Fibroblast of pulmonary artery (primary cell): ENCODE measurements at regions not wholly inside any gene's neighbourhood (a gene's known extent, or its start where the extent isn't known, plus 50 kb on each side); places are given as distances from the start of the nearest gene placed in this dataset.
"Not testable (repeated sequence)": the region's sequence is repeated elsewhere in the genome, so short reads cannot be mapped to it uniquely, and the experiment has no call there.

Experiments used
- DNase-seq: peaks from one replicate; pipeline ENCODE4 v3.0.0-alpha.2; 2010; ENCODE audit warnings: low read depth
- H3K4me3 ChIP-seq: replicated peaks from 2 replicates; pipeline ENCODE4 v1.5.1; 2011; ENCODE audit warnings: low read depth, mild to moderate bottlenecking, control low read depth, low read length, moderate library complexity

DNA sequence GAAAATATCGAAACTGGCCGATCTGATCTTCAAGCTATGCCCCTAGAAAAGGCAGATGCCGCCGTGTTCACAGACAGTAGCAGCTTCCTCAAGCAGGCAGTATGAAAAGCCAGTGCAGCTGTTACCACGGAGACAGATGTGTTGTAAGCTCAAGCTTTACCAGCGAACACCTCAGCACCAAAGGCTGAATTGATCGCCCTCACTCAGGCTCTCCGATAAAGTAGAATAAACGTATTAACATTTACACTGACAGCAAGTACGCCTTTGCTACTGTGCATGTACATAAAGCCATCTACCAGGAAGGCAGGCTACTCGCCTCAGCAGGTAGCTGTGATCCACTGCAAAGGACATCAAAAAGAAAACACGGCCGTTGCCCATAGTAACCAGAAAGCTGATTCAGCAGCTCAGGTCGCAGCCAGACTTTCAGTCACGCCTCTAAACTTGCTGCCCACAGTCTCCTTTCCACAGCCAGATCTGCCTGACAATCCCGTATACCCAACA is 122.8 kb upstream of the DEFB108B start:
- not testable (repeated sequence) for H3K4me3 ChIP-seq
- peak; percentile 3 for DNase-seq

DNA sequence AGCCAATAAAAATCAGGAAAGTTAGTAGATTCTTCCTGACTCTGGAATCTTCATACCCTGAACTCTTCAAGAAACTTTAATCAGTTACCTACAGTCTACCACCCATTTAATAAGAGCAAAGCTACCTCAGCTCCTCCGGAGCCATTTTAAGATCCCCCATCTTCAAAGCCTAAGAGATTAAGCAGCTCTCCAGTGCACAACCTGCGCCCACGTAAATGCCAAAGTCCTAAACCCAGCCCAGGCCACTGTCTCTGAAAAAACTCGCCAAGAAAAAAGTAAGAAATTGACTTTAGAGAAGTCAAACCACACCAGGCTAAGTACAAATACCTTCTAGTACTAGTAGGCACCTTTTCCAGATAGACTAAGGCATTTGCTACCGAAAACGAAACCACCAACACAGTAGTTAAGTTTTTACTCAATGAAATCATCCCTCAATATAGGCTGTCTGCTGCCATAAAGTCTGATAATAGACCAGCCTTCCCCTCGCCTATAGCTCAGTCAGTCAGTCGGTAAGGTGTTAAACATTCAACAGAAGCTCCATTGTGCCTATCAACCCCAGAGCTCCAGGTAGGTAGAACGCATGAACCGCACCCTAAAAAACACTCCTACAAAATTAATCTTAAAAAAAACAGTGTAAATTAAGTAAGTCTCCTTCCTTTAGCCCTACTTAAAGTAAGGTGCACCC is 122.2 kb upstream of the DEFB108B start:
- DNase-seq, H3K4me3 ChIP-seq: not testable (repeated sequence)

DNA sequence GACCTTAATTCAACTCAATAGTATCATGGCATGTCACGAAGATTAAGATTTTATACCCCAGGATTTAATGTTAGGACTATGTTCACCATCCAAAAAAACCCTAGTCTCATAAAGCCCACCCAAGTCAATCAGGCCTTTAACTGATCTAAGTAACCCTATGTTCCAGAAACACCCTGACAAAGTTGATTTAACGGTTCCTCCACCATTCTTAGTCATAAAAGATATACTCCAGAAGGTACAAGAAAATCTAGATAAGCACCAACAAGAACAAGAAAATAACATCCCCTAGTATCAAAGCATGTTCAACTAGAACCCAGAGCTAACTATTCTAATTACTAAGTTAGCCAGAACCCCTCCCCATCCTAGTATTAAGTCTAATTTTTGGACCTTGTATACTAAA is 120.7 kb upstream of the DEFB108B start:
- not testable (repeated sequence) for DNase-seq, H3K4me3 ChIP-seq

DNA sequence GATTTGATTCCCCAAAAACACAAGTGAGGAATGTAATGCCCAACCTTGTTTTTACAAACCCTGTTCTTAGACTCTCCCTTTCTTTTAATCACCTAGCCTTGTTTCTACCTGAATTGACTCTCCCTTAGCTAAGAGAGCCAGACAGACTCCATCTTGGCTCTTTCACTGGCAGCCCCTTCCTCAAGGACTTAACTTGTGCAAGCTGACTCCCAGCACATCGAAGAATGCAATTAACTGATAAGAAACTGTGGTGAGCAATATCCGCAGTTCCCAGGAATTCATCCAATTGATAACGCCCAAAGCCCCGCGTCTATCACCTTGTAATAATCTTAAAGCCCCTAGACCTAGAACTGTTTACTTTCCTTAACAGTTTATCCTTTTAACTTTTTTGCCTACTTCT is 120.2 kb upstream of the DEFB108B start:
- not testable (repeated sequence) for H3K4me3 ChIP-seq, DNase-seq

DNA sequence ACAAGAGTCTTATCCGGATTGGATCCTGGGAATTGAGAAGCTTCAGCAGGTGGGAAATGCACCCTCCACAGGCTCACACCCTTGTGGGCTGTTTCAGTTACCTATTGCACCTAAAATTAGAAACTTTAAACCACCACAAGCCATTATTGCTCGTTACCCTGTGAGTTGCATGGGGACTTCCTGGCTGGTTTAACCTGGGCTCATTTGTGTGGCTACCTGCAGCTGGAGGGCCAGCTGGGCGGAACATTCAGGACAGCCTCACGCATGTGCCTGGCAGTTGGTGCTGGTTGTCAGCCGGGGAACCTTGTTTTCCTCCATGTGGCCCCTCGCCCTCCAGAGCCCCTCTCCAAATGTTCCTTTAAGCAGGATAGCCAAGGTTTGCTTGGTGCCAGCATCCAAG is 118.5 kb upstream of the DEFB108B start:
- not testable (repeated sequence) for DNase-seq, H3K4me3 ChIP-seq

DNA sequence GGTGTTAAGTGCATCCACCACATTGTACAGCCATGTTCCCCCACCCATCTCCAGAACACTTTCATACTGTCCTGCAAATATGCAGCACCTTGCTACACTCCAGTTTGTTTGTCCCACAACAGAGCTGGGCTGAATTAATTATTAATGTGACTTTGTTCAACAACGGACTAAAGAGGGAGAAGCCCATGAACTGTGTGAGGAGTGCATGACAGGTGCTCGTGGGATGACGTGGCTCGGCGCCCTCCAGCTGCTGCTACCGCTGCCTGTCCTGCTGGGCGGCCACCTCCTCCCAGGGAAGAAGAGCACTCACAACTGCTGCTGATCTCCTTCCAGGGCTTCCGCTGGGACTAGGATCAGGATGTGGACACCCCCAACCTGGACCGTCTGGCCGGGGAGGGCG is 111.2 kb upstream of the DEFB108B start:
- H3K4me3 ChIP-seq, DNase-seq: not testable (repeated sequence)

DNA sequence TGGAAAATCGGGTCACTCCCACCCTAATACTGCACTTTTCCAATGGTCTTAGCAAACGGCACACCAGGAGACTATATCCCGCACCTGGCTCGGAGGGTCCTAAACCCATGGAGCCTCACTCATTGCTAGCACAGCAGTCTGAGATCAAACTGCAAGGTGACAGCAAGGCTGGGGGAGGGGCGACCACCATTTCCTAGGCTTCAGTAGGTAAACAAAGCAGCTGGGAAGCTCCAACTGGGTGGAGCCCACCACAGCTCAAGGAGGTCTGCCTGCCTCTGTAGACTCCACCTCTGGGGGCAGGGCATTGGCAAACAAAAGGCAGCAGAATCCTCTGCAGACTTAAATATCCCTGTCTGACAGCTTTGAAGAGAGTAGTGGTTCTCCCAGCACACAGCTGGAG is 109.0 kb upstream of the DEFB108B start:
- DNase-seq, H3K4me3 ChIP-seq: not testable (repeated sequence)

DNA sequence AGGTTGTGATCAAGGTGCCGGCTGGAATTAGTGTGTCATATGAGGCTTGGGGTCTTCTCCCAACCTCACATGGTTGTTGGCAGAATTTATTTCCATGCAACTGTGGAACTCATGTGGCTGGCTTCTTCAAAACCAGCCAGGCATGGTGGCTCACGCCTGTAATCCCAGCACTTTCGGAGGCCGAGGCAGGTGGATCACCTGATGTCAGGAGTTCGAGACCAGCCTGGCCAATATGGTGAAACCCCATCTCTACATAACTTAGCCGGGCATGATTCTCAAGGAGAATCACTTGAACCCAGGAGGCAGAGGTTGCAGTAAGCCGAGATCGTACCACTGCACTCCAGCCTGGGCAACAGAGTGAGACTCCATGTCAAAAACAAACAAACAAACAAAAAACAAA is 102.3 kb upstream of the DEFB108B start:
- not testable (repeated sequence) for DNase-seq, H3K4me3 ChIP-seq

DNA sequence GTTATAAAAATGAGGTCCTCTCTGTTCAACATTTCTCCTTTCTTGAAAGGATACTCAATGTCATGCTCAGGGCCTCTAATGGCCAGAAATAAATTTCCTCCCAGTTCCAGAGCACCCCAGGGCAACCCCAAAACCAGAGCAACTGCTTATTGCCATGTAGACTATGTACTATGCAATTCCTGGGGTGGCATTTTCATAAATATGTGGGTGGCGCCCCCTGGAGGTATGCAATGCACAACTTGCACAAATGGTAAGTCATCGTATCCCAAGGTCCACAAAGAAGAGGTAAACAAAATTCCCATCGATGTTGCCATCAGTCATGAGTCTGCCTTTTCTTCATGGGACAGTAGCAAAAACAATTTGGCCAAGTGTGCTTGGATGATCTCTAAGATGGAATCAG is 98.6 kb upstream of the DEFB108B start:
- DNase-seq = peak; percentile 4

DNA sequence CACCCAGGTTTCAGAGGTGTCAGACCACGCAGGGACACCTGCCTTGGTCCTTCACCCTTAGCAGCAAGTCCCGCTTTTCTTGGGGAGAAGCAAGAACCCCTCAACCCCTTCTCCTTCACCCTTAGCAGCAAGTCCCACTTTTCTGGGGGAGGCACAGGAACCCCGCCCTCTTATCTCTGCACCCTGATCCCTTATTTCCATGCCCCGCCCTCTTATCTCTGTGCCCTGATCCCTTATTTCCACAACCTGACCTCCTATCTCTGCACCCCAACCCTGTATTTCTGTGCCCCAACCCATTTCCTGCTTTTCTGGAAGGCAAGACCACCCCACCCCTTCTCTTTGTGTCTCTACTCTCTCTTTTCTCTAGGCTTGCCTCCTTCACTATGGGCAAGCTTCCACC is 94.7 kb upstream of the DEFB108B start:
- not testable (repeated sequence) for DNase-seq, H3K4me3 ChIP-seq

More for the DNA sequence above, 98.6 kb upstream of the DEFB108B start:
- H3K4me3 ChIP-seq = not testable (repeated sequence)

DNA sequence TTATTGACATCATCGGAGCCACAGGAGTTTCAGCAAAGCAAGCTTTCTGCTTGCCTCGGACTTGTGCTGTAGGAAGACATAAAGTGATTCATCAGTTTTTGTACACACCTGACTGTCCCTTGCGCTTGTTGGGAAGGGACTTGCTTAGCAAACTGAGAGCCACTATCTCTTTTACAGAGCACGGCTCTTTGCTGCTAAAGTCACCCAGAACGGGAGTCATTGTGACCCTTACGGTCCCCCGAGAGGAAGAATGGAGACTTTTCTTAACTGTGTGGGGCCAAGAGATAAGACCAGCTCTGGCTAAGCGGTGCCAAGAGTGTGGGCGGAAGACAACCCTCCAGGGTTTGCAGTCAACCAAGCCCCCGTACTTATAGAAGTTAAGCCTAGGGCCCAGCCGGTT is 89.6 kb upstream of the DEFB108B start:
- not testable (repeated sequence) for DNase-seq, H3K4me3 ChIP-seq

DNA sequence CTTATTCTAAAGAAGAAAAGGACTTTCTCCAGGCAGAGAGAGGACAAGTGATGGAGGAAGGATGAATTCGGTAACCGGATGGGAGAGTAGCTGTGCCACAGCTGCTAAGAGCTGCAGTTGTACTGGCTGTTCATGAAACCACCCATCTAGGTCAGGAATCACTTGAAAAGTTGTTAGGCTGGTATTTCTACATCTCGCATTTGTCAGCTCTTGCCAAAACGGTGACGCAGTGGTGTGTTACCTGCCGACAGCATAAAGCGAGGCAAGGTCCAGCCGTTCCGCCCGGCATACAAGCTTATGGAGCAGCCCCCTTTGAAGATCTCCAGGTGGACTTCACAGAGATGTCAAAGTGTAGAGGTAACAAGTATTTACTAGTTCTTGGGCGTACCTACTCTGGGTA is 87.3 kb upstream of the DEFB108B start:
- DNase-seq, H3K4me3 ChIP-seq: not testable (repeated sequence)

DNA sequence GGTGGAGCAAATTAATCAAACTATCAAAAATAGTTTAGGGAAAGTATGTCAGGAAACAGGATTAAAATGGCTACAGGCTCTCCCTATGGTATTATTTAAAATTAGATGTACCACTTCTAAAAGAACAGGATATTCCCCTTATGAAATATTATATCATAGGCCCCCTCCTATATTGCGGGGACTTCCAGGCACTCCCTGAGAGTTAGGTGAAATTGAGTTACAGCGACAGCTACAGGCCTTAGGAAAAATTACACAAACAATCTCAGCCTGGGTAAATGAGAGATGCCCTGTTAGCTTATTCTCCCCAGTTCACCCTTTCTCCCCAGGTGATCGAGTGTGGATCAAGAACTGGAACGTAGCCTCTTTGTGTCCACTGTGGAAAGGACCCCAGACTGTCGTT is 86.7 kb upstream of the DEFB108B start:
- not testable (repeated sequence) for H3K4me3 ChIP-seq, DNase-seq

DNA sequence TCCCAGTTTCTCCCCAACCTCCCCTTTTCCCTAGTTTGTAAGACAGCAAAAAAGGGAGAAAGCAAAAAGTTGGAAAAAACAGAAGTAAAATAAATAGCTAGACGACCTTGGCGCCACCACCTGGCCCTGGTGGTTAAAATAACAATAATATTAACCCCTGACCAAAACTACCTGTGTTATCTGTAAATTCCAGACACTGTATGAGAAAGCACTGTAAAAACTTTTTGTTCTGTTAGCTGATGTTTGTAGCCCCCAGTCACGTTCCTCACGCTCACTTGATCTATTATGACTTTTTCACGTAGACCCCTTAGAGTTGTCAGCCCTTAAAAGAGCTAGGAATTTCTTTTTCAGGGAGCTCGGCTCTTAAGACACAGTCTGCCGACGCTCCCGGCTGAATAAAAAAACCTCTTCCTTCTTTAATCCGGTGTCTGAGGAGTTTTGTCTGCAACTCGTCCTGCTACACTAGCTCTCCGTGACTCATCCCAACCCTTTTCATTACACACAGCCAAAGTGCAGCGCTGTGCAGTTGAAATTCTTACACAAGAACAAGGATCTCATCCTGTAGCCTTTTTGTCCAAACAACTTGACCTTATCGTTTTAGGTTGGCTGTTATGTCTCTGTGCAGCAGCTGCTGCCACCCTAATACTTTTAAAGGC is 83.9 kb upstream of the DEFB108B start:
- DNase-seq = peak; percentile 4
- H3K4me3 ChIP-seq = not testable (repeated sequence)

DNA sequence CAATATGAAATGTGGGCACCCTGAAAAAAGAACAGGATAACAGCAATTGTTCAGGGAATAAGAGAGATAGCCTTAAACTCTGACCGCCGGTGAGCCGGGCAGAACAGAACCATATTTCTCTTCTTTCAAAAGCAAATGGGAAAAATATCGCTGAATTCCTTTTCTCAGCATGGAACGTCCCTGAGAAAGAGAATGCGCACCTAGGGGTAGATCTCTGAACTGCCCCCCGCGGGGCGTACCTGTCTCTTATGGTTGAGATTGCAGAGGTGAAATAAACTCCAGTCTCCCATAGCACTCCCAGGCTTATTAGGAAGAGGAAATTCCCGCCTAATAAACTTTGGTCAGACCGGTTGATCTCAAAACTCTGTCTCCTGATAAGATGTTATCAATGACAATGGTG is 82.1 kb upstream of the DEFB108B start:
- DNase-seq = not testable (repeated sequence)

DNA sequence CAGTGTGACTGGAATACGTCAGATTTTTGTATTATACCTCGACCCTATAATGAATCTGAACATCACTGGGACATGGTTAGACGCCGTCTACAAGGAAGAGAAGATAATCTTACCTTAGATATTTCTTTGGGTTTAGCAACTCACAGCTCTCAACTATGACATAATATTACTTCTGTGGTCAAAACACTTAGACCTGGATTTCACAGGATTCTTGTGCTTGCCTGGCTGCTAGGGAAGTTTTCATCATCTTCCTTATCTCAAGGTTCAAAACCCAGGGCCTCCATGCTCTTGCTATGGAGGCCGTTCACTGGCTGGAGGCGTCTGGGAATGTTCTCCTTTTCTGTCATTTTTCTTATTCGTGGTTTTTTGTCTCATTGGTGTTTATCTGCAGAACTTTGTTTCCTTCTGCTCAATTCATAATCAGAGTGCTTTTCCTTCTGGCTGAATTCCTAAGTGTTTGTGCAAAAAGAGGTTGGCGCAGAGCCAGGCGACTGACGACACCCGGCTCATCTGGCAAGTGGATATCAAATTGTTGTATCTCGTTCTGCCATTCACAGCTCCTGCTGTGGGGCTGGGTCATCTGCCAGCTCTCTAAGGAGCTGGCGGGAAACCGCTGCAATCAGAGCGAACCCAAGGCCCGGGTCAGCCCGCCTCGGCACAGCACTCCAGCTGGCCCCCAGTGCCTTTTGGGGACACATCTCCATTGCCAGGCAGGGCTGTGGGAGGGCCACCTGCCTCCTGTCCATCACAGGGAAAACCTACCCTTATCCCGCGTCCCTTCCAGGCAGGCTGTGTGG is 68.1 kb upstream of the DEFB108B start:
- peak; percentile 59 for DNase-seq

More for the DNA sequence above, 82.1 kb upstream of the DEFB108B start:
- H3K4me3 ChIP-seq = not testable (repeated sequence)

DNA sequence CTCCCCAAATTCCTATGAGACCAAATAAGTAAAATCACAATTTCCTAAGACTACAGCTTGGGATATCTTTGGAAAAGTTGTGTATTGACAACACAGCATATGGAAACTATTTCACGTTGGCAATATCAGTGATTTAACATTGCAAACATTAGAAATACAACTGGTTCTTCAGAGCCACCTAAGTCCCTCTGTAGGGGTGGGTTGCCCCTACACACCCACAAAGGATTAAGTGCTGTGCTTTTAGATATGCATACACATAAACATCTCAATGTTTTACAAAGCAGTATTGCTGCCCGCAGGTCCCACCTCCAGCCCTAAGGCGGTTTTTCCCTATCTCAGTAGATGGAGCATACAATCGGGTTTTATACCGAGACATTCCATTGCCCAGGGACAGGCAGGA is 66.0 kb upstream of the DEFB108B start:
- not testable (repeated sequence) for DNase-seq, H3K4me3 ChIP-seq

More for the DNA sequence above, 68.1 kb upstream of the DEFB108B start:
- H3K4me3 ChIP-seq = not testable (repeated sequence)

DNA sequence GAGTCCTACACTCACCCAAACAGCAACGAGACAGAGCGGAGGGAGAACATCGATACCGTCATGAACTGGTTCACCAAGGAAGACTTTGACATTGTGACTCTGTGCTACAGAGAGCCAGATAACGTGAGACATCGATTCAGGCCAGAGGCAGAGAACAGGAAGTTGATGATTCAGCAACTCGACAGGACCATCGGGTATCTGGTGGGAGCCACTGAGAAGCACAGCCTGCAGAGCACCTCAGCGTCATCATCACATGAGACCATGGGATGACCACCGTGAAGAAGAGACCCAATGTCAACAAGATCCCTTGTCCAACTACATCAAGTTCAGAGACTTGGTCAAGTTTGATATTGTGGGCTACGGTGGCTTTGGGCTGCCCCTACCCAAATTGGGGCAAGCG is 60.8 kb upstream of the DEFB108B start:
- DNase-seq, H3K4me3 ChIP-seq: not testable (repeated sequence)
